RWPE2 (cell line): ENCODE measurements at regions not wholly inside any gene's neighbourhood (a gene's known extent, or its start where the extent isn't known, plus 50 kb on each side); places are given as distances from the start of the nearest gene placed in this dataset.

Experiments used
- ATAC-seq: fragments of 200-7000 bp; cut with Tn5 transposase; 3 replicates; pipeline ENCODE4 v1.9.1; 2021; ENCODE audit warnings: low read depth
- DNase-seq: peaks from one replicate; pipeline ENCODE4 v3.0.0-alpha.2; 2020; ENCODE audit warnings: low spot score
- H3K27ac ChIP-seq: fragments of 450-650 bp; 2 replicates; pipeline ENCODE4 v1.5.1; 2017; ENCODE audit warnings: mild to moderate bottlenecking; ENCODE audit not compliant: poor library complexity, severe bottlenecking
- H3K27me3 ChIP-seq: fragments of 250-450 bp; sonication (Bioruptor Pico); 2 replicates; pipeline ENCODE4 v1.5.1; 2021; ENCODE audit warnings: mild to moderate bottlenecking, moderate library complexity; ENCODE audit not compliant: insufficient read depth, poor library complexity, severe bottlenecking
- H3K36me3 ChIP-seq: fragments of 250-450 bp; sonication (Bioruptor Pico); 2 replicates; pipeline ENCODE4 v1.5.1; 2020; ENCODE audit warnings: low read depth, mild to moderate bottlenecking, moderate library complexity
- H3K4me1 ChIP-seq: fragments of 250-450 bp; sonication (Bioruptor Pico); 2 replicates; pipeline ENCODE4 v1.5.1; 2021; ENCODE audit warnings: mild to moderate bottlenecking, moderate library complexity; ENCODE audit not compliant: insufficient read depth, poor library complexity, severe bottlenecking
- H3K4me3 ChIP-seq: fragments of 250-450 bp; sonication (Bioruptor Pico); 2 replicates; pipeline ENCODE4 v1.5.1; 2021; ENCODE audit warnings: mild to moderate bottlenecking, moderate library complexity; ENCODE audit not compliant: severe bottlenecking
- H3K9me3 ChIP-seq: fragments of 250-450 bp; sonication (Bioruptor Pico); 2 replicates; pipeline ENCODE4 v1.5.1; 2021; ENCODE audit warnings: mild to moderate bottlenecking, moderate library complexity; ENCODE audit not compliant: severe bottlenecking
- TF ChIP-seq, protein P1 (sequence below): fragments of 450-650 bp; IDR thresholded peaks from one replicate; pipeline ENCODE4 v1.5.1; 2017; ENCODE audit warnings: mild to moderate bottlenecking, moderate library complexity; ENCODE audit not compliant: poor library complexity, severe bottlenecking

DNA sequence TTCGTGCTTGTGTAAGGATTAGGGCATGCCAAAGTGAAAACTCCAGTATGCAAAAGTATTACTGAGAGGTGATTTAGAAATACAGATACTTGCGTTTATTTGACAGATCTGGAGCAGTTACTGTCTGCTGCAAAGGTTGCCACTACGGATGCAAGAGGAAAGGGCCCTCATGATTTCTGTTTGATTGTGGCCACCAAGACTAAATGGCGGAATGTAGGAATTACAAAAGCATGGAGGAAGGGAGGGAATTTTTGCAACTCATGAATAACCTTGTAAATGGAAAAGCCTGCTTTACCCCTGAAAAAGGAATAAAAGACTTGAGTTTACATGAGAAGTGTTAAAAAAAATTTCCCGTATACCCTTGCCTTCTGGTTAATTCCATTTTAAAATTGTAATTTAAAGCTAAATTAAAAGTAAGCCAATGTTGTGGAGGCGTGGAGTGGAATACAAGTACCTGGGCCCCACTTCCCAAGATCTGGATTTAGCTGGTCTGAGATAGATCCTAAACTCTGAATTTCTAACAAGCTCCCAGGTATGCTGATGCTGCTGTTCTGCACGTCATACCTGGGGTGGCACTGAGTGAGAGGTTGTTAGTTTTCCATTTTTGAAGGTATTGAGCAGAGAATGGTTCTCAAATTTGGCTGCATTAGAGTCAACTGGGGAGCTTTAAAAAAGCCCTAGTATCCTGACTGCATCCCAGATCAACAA is 56.6 kb upstream of the NKX2-2 start:
- H3K27ac ChIP-seq, result no peak overlapping the region
- no peaks in the 10 kb centered on the region for H3K36me3 ChIP-seq
- no peaks in the 10 kb centered on the region for H3K9me3 ChIP-seq
- ATAC-seq, result no peak
- peaks cover 25% of the 10 kb centered on the region for H3K27me3 ChIP-seq
- no peak for DNase-seq
- H3K4me3 ChIP-seq, result no peak overlapping the region
- H3K4me1 ChIP-seq, result no peaks in the 10 kb centered on the region
- TF ChIP-seq, protein P1, sequence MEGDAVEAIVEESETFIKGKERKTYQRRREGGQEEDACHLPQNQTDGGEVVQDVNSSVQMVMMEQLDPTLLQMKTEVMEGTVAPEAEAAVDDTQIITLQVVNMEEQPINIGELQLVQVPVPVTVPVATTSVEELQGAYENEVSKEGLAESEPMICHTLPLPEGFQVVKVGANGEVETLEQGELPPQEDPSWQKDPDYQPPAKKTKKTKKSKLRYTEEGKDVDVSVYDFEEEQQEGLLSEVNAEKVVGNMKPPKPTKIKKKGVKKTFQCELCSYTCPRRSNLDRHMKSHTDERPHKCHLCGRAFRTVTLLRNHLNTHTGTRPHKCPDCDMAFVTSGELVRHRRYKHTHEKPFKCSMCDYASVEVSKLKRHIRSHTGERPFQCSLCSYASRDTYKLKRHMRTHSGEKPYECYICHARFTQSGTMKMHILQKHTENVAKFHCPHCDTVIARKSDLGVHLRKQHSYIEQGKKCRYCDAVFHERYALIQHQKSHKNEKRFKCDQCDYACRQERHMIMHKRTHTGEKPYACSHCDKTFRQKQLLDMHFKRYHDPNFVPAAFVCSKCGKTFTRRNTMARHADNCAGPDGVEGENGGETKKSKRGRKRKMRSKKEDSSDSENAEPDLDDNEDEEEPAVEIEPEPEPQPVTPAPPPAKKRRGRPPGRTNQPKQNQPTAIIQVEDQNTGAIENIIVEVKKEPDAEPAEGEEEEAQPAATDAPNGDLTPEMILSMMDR, result no peak

DNA sequence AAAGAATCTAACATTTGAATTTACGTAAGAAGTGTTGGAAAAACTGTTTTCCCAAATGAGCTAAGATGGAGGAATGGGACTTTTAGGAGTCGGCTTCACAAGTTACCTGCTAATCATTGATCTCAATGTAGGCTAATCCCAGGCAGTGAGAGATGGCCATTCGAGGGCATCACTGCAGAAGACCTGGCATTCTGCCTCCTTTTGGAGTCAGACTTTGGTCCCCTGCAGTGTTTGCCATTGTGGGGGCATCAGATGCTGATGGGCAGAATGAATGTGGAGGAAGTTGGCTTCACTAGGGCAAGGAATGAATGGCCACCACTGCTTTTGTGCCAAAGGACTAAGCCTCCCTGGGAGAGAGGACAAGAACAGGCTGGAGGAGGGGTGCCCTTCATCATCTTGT is 55.7 kb upstream of the NKX2-2 start:
- H3K27me3 ChIP-seq, result peaks cover 34% of the 10 kb centered on the region

DNA sequence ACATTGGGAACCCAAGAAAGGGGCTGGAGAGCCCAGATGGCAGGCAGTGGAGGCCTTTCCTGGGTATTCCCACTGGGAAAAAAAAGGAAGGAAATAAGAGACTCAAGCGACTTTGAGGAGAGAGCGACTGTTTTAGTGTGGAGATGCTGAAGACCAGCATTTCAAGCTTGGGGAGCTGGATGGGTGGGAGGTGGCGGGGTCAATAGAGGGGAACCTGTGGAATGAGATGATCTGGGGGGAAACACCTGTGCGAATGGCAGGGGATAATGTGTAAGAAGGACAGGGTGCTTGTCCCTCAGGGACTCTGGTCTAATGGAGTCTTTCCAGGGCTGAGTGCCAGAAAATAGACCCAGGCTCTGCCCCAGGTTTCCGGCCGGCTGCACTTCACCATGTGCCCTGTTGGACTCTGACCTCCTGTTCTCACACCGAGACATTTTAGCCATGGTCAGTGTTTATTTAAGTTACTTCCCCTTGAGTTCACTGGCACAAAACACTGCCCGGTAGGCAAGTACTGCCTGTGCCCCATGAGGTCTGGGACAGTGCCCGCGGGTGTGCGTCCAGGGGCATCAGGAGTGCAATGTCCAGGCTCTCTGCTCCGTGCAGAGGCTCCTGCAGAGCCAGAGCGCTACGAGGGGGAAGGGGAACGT is 50.4 kb upstream of the NKX2-2 start:
- H3K4me1 ChIP-seq, result no peaks in the 10 kb centered on the region
- H3K27me3 ChIP-seq, result peaks cover 58% of the 10 kb centered on the region
- DNase-seq (no peak), ATAC-seq (no peak)
- H3K27ac ChIP-seq, result no peak overlapping the region
- H3K9me3 ChIP-seq, result no peaks in the 10 kb centered on the region
- H3K4me3 ChIP-seq, result no peak overlapping the region
- TF ChIP-seq, protein P1, result no peak
- H3K36me3 ChIP-seq, result no peaks in the 10 kb centered on the region

More for the DNA sequence above, 55.7 kb upstream of the NKX2-2 start:
- no peak for DNase-seq
- Histone ChIP-seq H3K4me1 (no peaks in the 10 kb centered on the region), H3K27ac (no peak overlapping the region), H3K4me3 (no peak overlapping the region), H3K36me3 (no peaks in the 10 kb centered on the region), H3K9me3 (no peaks in the 10 kb centered on the region)
- TF ChIP-seq, protein P1, result no peak
- ATAC-seq, result no peak
